Memory B cell (primary cell): ENCODE measurements at regions not wholly inside any gene's neighbourhood (a gene's known extent, or its start where the extent isn't known, plus 50 kb on each side); places are given as distances from the start of the nearest gene placed in this dataset.
"Not testable (repeated sequence)": the region's sequence is repeated elsewhere in the genome, so short reads cannot be mapped to it uniquely, and the experiment has no call there.

Experiments
- ATAC-seq: fragments of 150-1000 bp; cut with Tn5 transposase; 2 replicates; pipeline ENCODE4 v1.10.0; 2021; ENCODE audit warnings: low read depth, mild to moderate bottlenecking, moderate library complexity
- DNase-seq, 2 donors: peaks; one replicate each; pipeline ENCODE4 v3.0.0; 2022; ENCODE audit warnings: low spot score in 2 of 2
- H3K27ac Mint-ChIP-seq: one replicate; pipeline ENCODE4 v1.8.0; 2022; ENCODE audit warnings: mild to moderate bottlenecking, moderate library complexity, mixed read lengths
- H3K27me3 Mint-ChIP-seq: one replicate; pipeline ENCODE4 v1.8.0; 2022; ENCODE audit warnings: mixed read lengths
- H3K36me3 Mint-ChIP-seq: one replicate; pipeline ENCODE4 v1.8.0; 2022; ENCODE audit warnings: mild to moderate bottlenecking, mixed read lengths
- H3K4me1 Mint-ChIP-seq: one replicate; pipeline ENCODE4 v1.8.0; 2022; ENCODE audit warnings: mixed read lengths
- H3K4me3 Mint-ChIP-seq: one replicate; pipeline ENCODE4 v1.8.0; 2022; ENCODE audit warnings: mild to moderate bottlenecking, moderate library complexity, mixed read lengths
- H3K9me3 Mint-ChIP-seq: one replicate; pipeline ENCODE4 v1.8.0; 2022; ENCODE audit warnings: mixed read lengths

DNA sequence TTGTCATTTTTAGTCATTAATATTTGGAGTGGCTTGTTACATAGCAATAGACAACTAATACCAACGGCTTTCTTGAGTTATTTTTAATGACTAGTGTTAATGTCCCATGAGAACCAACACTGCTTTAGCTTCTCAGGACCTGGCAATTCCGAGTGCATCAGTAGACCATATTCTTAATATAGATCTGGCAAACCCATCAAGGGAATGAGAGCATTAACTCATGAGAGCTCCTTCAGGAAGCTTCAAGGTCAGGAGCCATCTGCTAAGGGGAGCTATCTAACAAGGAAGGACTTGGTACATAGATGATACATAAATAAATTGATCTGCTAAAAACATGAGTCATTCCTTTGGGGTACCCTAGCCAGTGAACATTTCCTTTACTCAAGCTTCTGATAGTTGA, 122.6 kb upstream of the EPHA3 start:
- no peaks in the 10 kb centered on the region for H3K4me1 Mint-ChIP-seq
- no peaks in the 10 kb centered on the region for H3K36me3 Mint-ChIP-seq
- H3K4me3 Mint-ChIP-seq = no peak overlapping the region
- no peak overlapping the region for H3K27ac Mint-ChIP-seq
- ATAC-seq (no peak), DNase-seq (no peak)
- H3K27me3 Mint-ChIP-seq = no peaks in the 10 kb centered on the region
- no peaks in the 10 kb centered on the region for H3K9me3 Mint-ChIP-seq

- Mint-ChIP-seq H3K27me3 (no peaks in the 10 kb centered on the region), H3K27ac (no peak overlapping the region), H3K4me3 (no peak overlapping the region), H3K4me1 (no peaks in the 10 kb centered on the region), H3K9me3 (no peaks in the 10 kb centered on the region), H3K36me3 (no peaks in the 10 kb centered on the region)
- no peak for DNase-seq
- no peak for ATAC-seq
These were observed 121.9 kb upstream of the EPHA3 start for GRCh38 chr3:88985491-88985890.

DNA sequence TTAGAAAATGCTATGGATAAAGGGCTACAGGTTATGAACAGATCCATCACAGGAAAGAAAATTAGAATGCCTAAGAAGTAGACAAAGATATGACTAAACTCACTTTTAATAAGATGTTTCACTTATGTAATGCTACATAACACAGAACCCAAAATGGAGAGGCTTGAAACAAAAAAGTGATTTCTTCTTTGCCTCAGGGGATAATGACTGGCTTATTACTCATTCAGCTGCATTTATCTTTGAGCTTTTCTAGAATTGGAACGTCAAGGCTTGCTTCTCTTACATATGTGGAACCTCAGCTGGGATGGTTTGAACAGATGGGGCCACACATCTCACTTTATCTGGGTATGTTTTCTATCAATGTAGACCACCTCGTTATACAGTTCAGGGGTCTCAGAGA, 120.6 kb upstream of the EPHA3 start:
- no peaks in the 10 kb centered on the region for H3K4me1 Mint-ChIP-seq
- no peaks in the 10 kb centered on the region for H3K27me3 Mint-ChIP-seq
- DNase-seq (no peak), ATAC-seq (no peak)
- H3K27ac Mint-ChIP-seq = no peak overlapping the region
- H3K36me3 Mint-ChIP-seq = no peaks in the 10 kb centered on the region
- H3K4me3 Mint-ChIP-seq = no peak overlapping the region
- H3K9me3 Mint-ChIP-seq = no peaks in the 10 kb centered on the region

GRCh38 chr3:88987776-88988175, 119.6 kb upstream of the EPHA3 start:
- Mint-ChIP-seq H3K27me3 (no peaks in the 10 kb centered on the region), H3K9me3 (no peaks in the 10 kb centered on the region), H3K36me3 (no peaks in the 10 kb centered on the region), H3K27ac (no peak overlapping the region), H3K4me1 (no peaks in the 10 kb centered on the region), H3K4me3 (no peak overlapping the region)
- ATAC-seq = no peak
- DNase-seq = no peak

GRCh38 chr3:88988906-88989305, 118.5 kb upstream of the EPHA3 start:
- no peaks in the 10 kb centered on the region for H3K36me3 Mint-ChIP-seq
- H3K9me3 Mint-ChIP-seq = no peaks in the 10 kb centered on the region
- no peak overlapping the region for H3K4me3 Mint-ChIP-seq
- ATAC-seq (no peak), DNase-seq (no peak)
- H3K4me1 Mint-ChIP-seq = no peaks in the 10 kb centered on the region
- H3K27me3 Mint-ChIP-seq = no peaks in the 10 kb centered on the region
- no peak overlapping the region for H3K27ac Mint-ChIP-seq

DNA sequence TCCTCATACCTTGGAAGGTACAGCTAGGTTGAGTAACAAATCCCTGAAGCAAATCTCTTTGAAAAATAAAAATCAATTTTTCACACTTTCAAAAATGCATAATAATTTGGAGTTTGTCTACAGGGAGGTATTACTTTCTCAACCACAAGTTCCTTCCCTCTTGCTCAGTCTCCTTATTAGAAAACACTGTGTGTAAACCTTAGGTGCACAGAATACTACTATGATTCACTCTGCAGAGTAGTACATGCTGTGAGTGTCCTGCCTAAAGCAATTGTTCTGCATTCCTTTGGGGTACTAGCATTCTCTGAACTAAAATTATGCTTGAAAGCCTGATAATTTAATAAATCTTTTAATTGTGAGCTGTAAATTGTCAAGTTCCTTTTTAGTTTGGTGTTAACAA, 115.9 kb upstream of the EPHA3 start:
- Mint-ChIP-seq H3K9me3 (peaks cover 1% of the 10 kb centered on the region), H3K27ac (no peak overlapping the region), H3K36me3 (no peaks in the 10 kb centered on the region), H3K4me1 (no peaks in the 10 kb centered on the region), H3K4me3 (no peak overlapping the region), H3K27me3 (no peaks in the 10 kb centered on the region)
- ATAC-seq (no peak), DNase-seq (no peak)

- ATAC-seq (no peak), DNase-seq (no peak)
- Mint-ChIP-seq H3K27ac (no peak overlapping the region), H3K9me3 (peaks cover 1% of the 10 kb centered on the region), H3K4me3 (no peak overlapping the region), H3K36me3 (no peaks in the 10 kb centered on the region), H3K4me1 (no peaks in the 10 kb centered on the region), H3K27me3 (no peaks in the 10 kb centered on the region)
These were observed 110.7 kb upstream of the EPHA3 start for GRCh38 chr3:88996691-88997090.

DNA sequence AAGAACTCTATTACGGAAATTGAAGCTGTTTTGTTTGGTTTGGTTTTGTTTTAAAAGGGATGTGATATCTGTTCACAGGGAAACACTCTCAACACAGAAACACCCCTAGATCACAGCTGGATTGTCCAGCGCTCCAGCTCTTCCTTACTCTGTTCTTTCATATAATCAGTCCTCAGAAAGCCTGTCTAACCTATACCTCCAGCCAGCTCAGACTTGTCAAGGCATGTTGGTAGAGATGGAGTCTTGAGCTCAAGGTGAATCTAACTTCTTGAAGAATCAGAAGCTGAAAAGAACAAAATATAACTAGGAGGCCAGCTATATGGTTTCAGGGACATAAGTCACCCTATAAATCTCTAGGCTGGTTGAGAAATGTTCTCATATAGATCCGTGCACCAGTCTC, 110.2 kb upstream of the EPHA3 start:
- ATAC-seq = no peak
- Mint-ChIP-seq H3K9me3 (peaks cover 1% of the 10 kb centered on the region), H3K4me1 (no peaks in the 10 kb centered on the region), H3K4me3 (no peak overlapping the region), H3K36me3 (no peaks in the 10 kb centered on the region), H3K27me3 (no peaks in the 10 kb centered on the region), H3K27ac (no peak overlapping the region)
- DNase-seq = no peak

DNA sequence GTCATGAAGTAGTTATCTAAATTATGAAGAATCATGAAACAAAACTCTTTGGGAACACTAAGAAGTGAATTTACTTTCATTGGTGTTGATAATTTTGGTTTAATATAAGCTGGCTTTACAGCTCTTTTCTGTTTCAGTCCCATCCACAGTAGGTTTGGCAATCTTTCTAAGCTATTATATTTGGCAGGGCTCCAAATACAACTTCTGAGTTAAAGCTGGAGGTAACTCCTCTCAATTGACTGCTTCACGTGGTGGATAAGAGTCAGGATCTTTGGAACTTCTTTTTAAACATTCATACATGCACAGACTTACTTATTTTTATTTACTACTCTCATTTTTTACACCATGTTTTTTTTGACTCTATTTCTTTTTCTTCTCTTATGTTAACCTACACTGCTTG, 106.5 kb upstream of the EPHA3 start:
- no peaks in the 10 kb centered on the region for H3K27me3 Mint-ChIP-seq
- no peaks in the 10 kb centered on the region for H3K36me3 Mint-ChIP-seq
- H3K9me3 Mint-ChIP-seq = no peaks in the 10 kb centered on the region
- no peak overlapping the region for H3K27ac Mint-ChIP-seq
- H3K4me3 Mint-ChIP-seq = no peak overlapping the region
- H3K4me1 Mint-ChIP-seq = no peaks in the 10 kb centered on the region
- no peak for ATAC-seq
- DNase-seq = no peak

- no peak overlapping the region for H3K27ac Mint-ChIP-seq
- no peaks in the 10 kb centered on the region for H3K9me3 Mint-ChIP-seq
- no peaks in the 10 kb centered on the region for H3K4me1 Mint-ChIP-seq
- no peaks in the 10 kb centered on the region for H3K36me3 Mint-ChIP-seq
- ATAC-seq = no peak
- no peak for DNase-seq
- H3K27me3 Mint-ChIP-seq = no peaks in the 10 kb centered on the region
- no peak overlapping the region for H3K4me3 Mint-ChIP-seq
These were observed 105.2 kb upstream of the EPHA3 start for GRCh38 chr3:89002191-89002590.

- ATAC-seq (no peak), DNase-seq (no peak)
- Mint-ChIP-seq H3K4me1 (no peaks in the 10 kb centered on the region), H3K36me3 (no peaks in the 10 kb centered on the region), H3K27me3 (no peaks in the 10 kb centered on the region), H3K9me3 (no peaks in the 10 kb centered on the region), H3K27ac (no peak overlapping the region), H3K4me3 (no peak overlapping the region)
These were observed 93.9 kb upstream of the EPHA3 start for GRCh38 chr3:89013536-89013935.

GRCh38 chr3:89017531-89017930, 89.9 kb upstream of the EPHA3 start:
- ATAC-seq (no peak), DNase-seq (no peak)
- peaks cover 3% of the 10 kb centered on the region for H3K9me3 Mint-ChIP-seq
- H3K27ac Mint-ChIP-seq = no peak overlapping the region
- H3K4me3 Mint-ChIP-seq = no peak overlapping the region
- no peaks in the 10 kb centered on the region for H3K4me1 Mint-ChIP-seq
- H3K36me3 Mint-ChIP-seq = no peaks in the 10 kb centered on the region
- H3K27me3 Mint-ChIP-seq = no peaks in the 10 kb centered on the region

DNA sequence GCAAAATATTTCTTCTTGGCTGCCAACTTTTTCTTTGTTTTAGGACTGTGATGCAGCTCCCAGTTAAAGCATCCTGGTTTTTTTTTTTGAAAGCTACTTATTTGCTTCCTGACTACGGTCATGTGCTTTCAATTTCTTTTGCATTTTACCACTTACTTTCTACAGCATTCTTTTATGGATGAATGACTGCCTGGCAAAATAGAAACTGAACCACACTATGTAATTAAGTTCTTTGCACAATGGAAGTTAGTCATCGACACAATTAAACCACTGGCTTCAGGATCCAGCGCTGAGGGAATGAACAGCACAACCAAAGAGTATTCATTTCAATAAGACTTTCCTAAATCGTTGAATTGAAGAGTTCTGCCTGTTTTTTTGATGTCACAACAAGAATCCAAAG, 82.2 kb upstream of the EPHA3 start:
- H3K9me3 Mint-ChIP-seq = peaks cover 1% of the 10 kb centered on the region
- ATAC-seq = no peak
- no peaks in the 10 kb centered on the region for H3K36me3 Mint-ChIP-seq
- no peaks in the 10 kb centered on the region for H3K4me1 Mint-ChIP-seq
- DNase-seq = no peak
- H3K4me3 Mint-ChIP-seq = no peak overlapping the region
- no peak overlapping the region for H3K27ac Mint-ChIP-seq
- H3K27me3 Mint-ChIP-seq = no peaks in the 10 kb centered on the region

GRCh38 chr3:89032346-89033013, 74.9 kb upstream of the EPHA3 start:
- H3K27me3 Mint-ChIP-seq = no peaks in the 10 kb centered on the region
- no peak overlapping the region for H3K4me3 Mint-ChIP-seq
- H3K36me3 Mint-ChIP-seq = no peaks in the 10 kb centered on the region
- no peaks in the 10 kb centered on the region for H3K9me3 Mint-ChIP-seq
- no peak overlapping the region for H3K27ac Mint-ChIP-seq
- no peaks in the 10 kb centered on the region for H3K4me1 Mint-ChIP-seq
- ATAC-seq (no peak), DNase-seq (no peak)

DNA sequence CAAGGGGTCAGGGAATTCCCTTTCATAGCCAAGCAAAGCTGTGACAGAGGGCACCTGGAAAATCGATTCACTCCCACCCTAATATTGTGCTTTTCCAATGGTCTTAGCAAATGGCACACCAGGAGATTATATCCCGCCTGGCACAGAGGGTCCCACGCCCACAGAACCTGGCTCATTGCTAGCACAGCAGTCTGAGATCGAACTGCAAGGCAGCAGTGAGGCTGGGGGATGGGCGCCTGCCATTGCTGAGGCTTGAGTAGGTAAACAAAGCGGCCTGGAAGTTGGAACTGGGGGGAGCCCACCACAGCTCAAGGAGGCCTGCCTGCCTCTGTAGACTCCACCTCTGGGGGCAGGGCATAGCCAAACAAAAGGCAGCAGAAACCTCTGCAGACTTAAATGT, 72.7 kb upstream of the EPHA3 start:
- not testable (repeated sequence) for H3K4me1 Mint-ChIP-seq, ATAC-seq, H3K4me3 Mint-ChIP-seq, DNase-seq, H3K9me3 Mint-ChIP-seq, H3K36me3 Mint-ChIP-seq, H3K27ac Mint-ChIP-seq, H3K27me3 Mint-ChIP-seq
